Uterus (tissue), 3 donors: ENCODE measurements at regions not wholly inside any gene's neighbourhood (a gene's known extent, or its start where the extent isn't known, plus 50 kb on each side); places are given as distances from the start of the nearest gene placed in this dataset.

Experiments
- DNase-seq, 2 donors: peaks; one replicate each; pipeline ENCODE4 v3.0.0-alpha.2; 2019 to 2020
- H3K27ac ChIP-seq, 2 donors: fragments of 200-600 bp; sonication (generic); 1 replicate in 1 of 2; 2 replicates in 1 of 2; pipeline ENCODE4 v1.5.1; 2016 to 2018
- H3K27me3 ChIP-seq, 2 donors: fragments of 200-600 bp; sonication (generic); one replicate each; pipeline ENCODE4 v1.5.1; 2018 to 2019; ENCODE audit warnings: control low read depth in 1 of 2
- H3K36me3 ChIP-seq, 2 donors: fragments of 200-600 bp; sonication (generic); one replicate each; pipeline ENCODE4 v1.5.1; 2019; ENCODE audit warnings: control low read depth in 1 of 2
- H3K4me1 ChIP-seq, 2 donors: fragments of 200-600 bp; sonication (generic); one replicate each; pipeline ENCODE4 v1.5.1; 2018 to 2019; ENCODE audit warnings: control low read depth in 1 of 2
- H3K4me3 ChIP-seq, 2 donors: fragments of 200-600 bp; sonication (generic); 1 replicate in 1 of 2; 2 replicates in 1 of 2; pipeline ENCODE4 v1.5.1; 2018 to 2019; ENCODE audit warnings: mild to moderate bottlenecking in 1 of 2
- H3K9me3 ChIP-seq, 2 donors: fragments of 200-600 bp; sonication (generic); one replicate each; pipeline ENCODE4 v1.5.1; 2019; ENCODE audit warnings: control low read depth in 1 of 2
- POLR2A ChIP-seq, 2 donors: fragments of 450-650 bp; IDR thresholded peaks; one replicate each; pipeline ENCODE4 v1.6.1; 2016; ENCODE audit warnings: antibody characterized with exemption in 2 of 2, mild to moderate bottlenecking in 1 of 2, moderate library complexity in 1 of 2
- intact Hi-C: fragments of 100-400 bp; cut with DNase I; formaldehyde crosslinking; loops from one replicate; pipeline ENCODE4 v1.15.1; 2023; ENCODE audit warnings: low total_unique reads
- TF ChIP-seq, protein P1 (sequence below), 4 experiments: fragments of 200-600 bp in 2 of 4; fragments of 450-650 bp in 2 of 4; sonication (generic) in 2 of 4; IDR thresholded peaks; one replicate each; pipeline ENCODE4 v1.5.1; 2016 to 2019; ENCODE audit warnings: antibody characterized with exemption in 4 of 4, mild to moderate bottlenecking in 2 of 4, moderate library complexity in 1 of 4
- donor health status: DM: yes; HTN: yes; CAD: no.

GRCh38 chr15:98375513-98376340 is 272.6 kb upstream of the IGF1R start:
- peak in 1 of 2 donors; percentile 71 for DNase-seq
- intact Hi-C loops, result no loop called here
- no peaks in the 10 kb centered on the region for H3K4me1 ChIP-seq
- H3K27ac ChIP-seq, result no peak overlapping the region
- H3K9me3 ChIP-seq, result no peaks in the 10 kb centered on the region
- no peak overlapping the region for H3K4me3 ChIP-seq
- no peaks in the 10 kb centered on the region for H3K36me3 ChIP-seq
- H3K27me3 ChIP-seq, result no peaks in the 10 kb centered on the region
- no peak for TF ChIP-seq POLR2A (IDR thresholded peaks at IDR 0.05)
- TF ChIP-seq, protein P1, sequence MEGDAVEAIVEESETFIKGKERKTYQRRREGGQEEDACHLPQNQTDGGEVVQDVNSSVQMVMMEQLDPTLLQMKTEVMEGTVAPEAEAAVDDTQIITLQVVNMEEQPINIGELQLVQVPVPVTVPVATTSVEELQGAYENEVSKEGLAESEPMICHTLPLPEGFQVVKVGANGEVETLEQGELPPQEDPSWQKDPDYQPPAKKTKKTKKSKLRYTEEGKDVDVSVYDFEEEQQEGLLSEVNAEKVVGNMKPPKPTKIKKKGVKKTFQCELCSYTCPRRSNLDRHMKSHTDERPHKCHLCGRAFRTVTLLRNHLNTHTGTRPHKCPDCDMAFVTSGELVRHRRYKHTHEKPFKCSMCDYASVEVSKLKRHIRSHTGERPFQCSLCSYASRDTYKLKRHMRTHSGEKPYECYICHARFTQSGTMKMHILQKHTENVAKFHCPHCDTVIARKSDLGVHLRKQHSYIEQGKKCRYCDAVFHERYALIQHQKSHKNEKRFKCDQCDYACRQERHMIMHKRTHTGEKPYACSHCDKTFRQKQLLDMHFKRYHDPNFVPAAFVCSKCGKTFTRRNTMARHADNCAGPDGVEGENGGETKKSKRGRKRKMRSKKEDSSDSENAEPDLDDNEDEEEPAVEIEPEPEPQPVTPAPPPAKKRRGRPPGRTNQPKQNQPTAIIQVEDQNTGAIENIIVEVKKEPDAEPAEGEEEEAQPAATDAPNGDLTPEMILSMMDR (IDR thresholded peaks at IDR 0.05), result no peak

GRCh38 chr15:98380721-98381120 is 267.6 kb upstream of the IGF1R start:
- TF ChIP-seq POLR2A (IDR thresholded peaks at IDR 0.05), result no peak
- TF ChIP-seq, protein P1 (IDR thresholded peaks at IDR 0.05), result no peak
- H3K4me3 ChIP-seq, result no peak overlapping the region
- intact Hi-C loops, result no loop called here
- no peaks in the 10 kb centered on the region for H3K4me1 ChIP-seq
- no peak for DNase-seq
- no peaks in the 10 kb centered on the region for H3K27me3 ChIP-seq
- no peaks in the 10 kb centered on the region for H3K9me3 ChIP-seq
- no peak overlapping the region for H3K27ac ChIP-seq
- H3K36me3 ChIP-seq, result no peaks in the 10 kb centered on the region

DNA sequence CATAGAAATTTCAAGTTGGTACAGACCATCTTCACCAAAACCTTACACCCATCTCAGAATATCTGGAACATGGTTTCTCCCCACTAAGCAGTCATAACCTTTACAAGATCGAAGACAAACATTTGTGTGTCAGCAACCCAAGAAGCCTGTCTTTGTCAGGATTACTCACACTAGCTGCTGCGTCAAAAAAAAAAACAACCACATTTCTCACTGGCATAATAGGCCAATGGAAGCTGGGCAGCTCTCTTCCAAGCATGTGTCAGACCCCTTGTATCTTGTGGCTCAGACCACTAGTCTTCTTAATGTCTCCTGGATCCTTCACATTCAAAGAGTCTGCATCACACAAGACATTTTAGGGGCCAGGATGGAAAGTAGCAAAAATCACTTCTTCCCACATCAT is 266.9 kb upstream of the IGF1R start:
- no peak overlapping the region for H3K27ac ChIP-seq
- no peaks in the 10 kb centered on the region for H3K36me3 ChIP-seq
- no peaks in the 10 kb centered on the region for H3K4me1 ChIP-seq
- H3K9me3 ChIP-seq, result no peaks in the 10 kb centered on the region
- no peak for DNase-seq
- H3K4me3 ChIP-seq, result no peak overlapping the region
- H3K27me3 ChIP-seq, result no peaks in the 10 kb centered on the region
- TF ChIP-seq, protein P1 (IDR thresholded peaks at IDR 0.05), result no peak
- no peak for TF ChIP-seq POLR2A (IDR thresholded peaks at IDR 0.05)
- intact Hi-C loops, result no loop called here

- Histone ChIP-seq H3K9me3 (no peaks in the 10 kb centered on the region), H3K36me3 (no peaks in the 10 kb centered on the region), H3K4me1 (no peaks in the 10 kb centered on the region), H3K27me3 (no peaks in the 10 kb centered on the region), H3K4me3 (no peak overlapping the region), H3K27ac (no peak overlapping the region)
- no peak for DNase-seq
- TF ChIP-seq POLR2A (IDR thresholded peaks at IDR 0.05), result no peak
- TF ChIP-seq, protein P1 (IDR thresholded peaks at IDR 0.05), result no peak
- intact Hi-C loops, result no loop called here
These were observed 266.2 kb upstream of the IGF1R start for GRCh38 chr15:98382139-98382538.

DNA sequence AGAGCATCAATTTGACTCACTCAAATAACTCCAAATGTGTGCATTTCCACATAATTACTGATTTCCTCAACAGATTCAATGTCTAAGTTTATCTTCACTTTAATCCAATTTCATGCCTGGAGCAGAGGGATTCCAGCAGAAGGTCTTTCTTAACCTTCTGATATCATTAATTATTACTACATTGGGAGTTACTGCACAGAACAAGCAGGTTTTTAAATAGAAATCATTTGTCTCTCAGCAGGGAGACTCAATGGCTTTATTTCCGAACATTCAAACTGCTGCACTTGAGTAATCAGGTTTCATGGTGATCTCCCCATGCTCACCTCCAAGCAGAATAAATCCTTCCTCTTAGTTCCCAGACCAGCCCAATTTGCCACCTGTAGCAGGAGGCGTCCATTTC is 264.8 kb upstream of the IGF1R start:
- DNase-seq, result no peak
- TF ChIP-seq, protein P1 (IDR thresholded peaks at IDR 0.05), result no peak
- TF ChIP-seq POLR2A (IDR thresholded peaks at IDR 0.05), result no peak
- H3K27ac ChIP-seq, result no peak overlapping the region
- H3K36me3 ChIP-seq, result no peaks in the 10 kb centered on the region
- H3K27me3 ChIP-seq, result no peaks in the 10 kb centered on the region
- H3K4me1 ChIP-seq, result no peaks in the 10 kb centered on the region
- intact Hi-C loops, result no loop called here
- no peaks in the 10 kb centered on the region for H3K9me3 ChIP-seq
- no peak overlapping the region for H3K4me3 ChIP-seq
